Right renal pelvis (tissue), 4 donors: ENCODE measurements at regions not wholly inside any gene's neighbourhood (a gene's known extent, or its start where the extent isn't known, plus 50 kb on each side); places are given as distances from the start of the nearest gene placed in this dataset.
A peak's percentile ranks its signal among the peaks of the same experiment; 100 is the strongest.
"Not testable (repeated sequence)": the region's sequence is repeated elsewhere in the genome, so short reads cannot be mapped to it uniquely, and the experiment has no call there.

Source experiments
- DNase-seq, 4 donors: peaks; one replicate each; pipeline ENCODE4 v3.0.0-alpha.2; 2013; ENCODE audit warnings: low read depth in 4 of 4, low spot score in 3 of 4, missing footprints in 1 of 4

GRCh38 chr11:129631201-129631600 is 184.4 kb upstream of the TMEM45B start:
- DNase-seq = no peak

- DNase-seq = no peak
These were observed 178.7 kb upstream of the TMEM45B start for GRCh38 chr11:129636926-129637325.

DNA sequence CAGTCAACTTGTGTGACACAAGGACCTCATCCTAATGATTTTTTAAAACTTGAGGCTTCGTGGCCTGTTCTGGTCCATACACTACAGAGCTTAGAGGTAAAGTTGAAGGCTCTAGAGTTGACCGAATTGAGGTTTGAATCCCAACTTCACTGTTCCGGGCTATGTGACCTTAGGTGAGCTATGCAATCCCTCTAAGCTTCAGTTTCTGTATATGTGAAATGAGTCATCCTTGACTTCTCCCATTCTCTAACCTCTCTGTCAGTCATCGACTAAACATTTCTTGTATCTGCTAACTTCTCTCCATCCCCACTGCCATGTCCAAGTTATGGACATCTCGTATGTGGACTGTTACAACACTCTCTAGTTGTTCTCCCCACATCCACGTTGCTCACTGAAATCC is 178.2 kb upstream of the TMEM45B start:
- DNase-seq = no peak

GRCh38 chr11:129637983-129638776 is 177.5 kb upstream of the TMEM45B start:
- DNase-seq = no peak

DNA sequence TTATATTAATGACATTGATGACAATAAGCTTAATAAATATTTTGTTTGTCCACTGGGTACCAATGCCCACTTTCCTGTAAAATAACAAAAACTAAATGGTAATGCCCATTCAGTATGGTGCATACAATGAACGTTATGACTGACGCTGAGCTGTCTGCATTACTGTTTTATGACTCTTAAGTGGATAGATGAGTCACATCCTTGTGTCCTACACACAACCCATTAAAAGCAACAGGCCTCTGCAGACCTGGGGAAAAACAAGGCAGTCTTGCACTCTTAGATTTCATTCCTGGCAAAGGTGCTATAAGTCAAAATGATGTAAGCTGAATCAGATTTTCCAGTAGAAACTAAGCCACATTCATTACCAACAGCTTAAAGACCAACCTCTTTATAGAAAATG is 176.3 kb upstream of the TMEM45B start:
- no peak for DNase-seq

- DNase-seq = no peak
These were observed 175.0 kb upstream of the TMEM45B start for GRCh38 chr11:129640671-129641070.

- DNase-seq = no peak
These were observed 172.5 kb upstream of the TMEM45B start for GRCh38 chr11:129643031-129643721.

- DNase-seq = no peak
These were observed 171.3 kb upstream of the TMEM45B start for GRCh38 chr11:129644326-129644725.

- no peak for DNase-seq
These were observed 169.7 kb upstream of the TMEM45B start for GRCh38 chr11:129645943-129646342.

DNA sequence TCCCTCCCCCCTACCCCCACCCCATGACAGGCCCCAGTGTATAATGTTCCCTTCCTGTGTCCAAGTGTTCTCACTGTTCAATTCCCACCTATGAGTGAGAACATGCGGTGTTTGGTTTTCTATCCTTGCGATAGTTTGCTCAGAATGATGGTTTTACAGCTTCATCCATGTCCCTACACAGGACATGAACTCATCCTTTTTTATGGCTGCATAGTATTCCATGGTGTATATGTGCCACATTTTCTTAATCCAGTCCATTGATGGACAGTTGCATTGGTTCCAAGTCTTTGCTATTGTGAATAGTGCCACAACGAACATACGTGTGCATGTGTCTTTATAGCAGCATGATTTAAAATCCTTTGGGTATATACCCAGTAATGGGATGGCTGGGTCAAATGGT is 165.6 kb upstream of the TMEM45B start:
- not testable (repeated sequence) for DNase-seq

DNA sequence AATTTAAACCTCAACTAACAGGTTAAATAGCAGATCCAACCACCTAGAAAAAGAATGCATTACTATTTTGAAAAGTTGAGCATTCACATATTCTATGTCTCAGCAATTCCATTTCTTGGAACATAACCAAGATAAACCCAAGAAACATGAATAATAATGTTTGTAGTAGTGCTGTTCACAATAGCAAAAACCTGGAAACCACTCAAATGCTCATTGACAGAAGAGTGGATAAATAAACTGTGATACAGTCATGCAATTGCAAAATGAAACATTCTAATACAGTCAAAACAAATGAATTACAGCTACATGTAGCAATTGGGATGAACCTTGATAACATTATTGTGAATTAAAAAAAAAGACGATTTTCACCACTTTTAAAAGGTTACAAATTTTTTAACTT is 162.8 kb upstream of the TMEM45B start:
- DNase-seq = no peak

DNA sequence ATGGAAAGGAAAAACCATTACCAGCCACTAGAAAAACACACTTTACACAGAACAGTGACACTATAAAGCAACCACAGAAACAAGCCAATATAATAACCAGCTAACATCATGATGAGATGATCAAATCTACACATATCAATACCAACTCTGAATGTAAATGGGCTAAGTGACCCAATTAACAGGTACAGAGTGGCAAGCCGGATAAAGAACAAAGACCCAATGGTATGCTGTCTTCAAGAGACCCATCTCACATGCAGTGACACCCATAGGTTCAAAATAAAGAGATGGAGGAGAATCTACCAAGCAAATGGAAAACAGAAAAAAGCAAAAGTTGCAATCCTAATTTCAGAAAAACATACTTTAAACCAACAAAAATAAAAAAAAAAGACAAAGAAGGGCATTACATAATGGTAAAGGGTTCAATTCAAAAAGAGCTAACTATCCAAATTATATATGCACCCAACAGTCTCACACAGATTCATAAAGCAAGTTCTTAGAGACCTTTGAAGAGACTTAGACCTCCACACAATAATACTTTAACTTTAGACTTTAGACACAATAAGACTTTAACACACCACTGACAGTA is 160.3 kb upstream of the TMEM45B start:
- DNase-seq = no peak

GRCh38 chr11:129657866-129658525 is 157.7 kb upstream of the TMEM45B start:
- DNase-seq = no peak

DNA sequence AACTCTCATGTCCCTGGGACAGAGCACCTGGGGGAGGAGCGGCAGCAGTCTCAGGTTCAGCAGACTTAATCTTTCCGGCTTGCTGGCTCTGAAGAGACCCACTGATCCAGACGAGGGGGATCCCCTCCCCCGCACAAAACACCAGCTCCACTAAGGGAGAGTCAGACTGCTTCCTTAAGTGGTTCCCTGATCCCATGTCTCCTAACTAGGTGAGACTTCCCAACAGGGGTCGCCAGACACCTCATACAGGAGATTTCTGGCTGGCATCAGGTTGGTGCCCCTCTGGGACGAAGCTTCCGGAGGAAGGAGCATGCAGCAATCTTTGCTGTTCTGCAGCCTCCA is 157.2 kb upstream of the TMEM45B start:
- DNase-seq = peak in 2 of 4 donors; percentile 7 to 19

- no peak for DNase-seq
These were observed 134.7 kb upstream of the TMEM45B start for GRCh38 chr11:129680907-129681306.

- no peak for DNase-seq
These were observed 134.1 kb upstream of the TMEM45B start for GRCh38 chr11:129681344-129682114.

DNA sequence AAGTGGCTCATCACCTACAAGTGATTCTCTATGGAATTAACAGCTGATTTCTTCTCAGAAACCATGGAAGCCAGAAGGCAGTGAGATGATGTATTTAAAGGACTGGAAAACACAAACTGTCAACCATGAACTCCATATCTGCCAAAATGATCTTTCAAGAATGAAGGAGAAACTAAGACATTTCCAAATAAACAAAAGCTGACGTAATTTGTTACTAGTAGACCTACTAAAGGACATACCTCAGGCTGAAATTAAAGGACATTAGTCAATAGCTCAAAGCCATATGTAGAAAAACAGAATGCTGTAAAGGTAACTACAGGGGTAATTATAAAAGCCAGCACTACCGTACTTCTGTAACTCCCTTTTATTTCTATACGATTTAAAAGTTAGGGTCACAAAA is 129.4 kb upstream of the TMEM45B start:
- DNase-seq = no peak

DNA sequence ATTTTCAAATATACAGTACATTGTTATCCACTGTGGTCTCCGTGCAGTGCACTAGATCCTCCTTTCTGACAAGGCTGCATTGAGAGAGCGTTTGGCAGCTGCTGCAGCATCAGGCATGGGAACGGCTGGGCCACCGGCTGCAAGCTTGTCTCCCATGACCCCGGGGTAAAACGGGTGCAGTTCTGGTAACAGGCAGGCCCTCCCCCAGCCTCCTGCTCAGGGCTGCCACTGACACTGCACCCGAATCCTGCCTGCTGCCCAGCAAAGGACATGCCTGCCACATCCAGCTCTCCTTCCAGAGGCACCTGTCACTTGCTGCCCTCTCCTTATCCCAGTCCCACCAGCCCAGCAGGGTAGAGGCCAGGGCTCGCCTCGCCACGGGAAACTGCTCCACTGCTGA is 124.5 kb upstream of the TMEM45B start:
- DNase-seq = no peak

GRCh38 chr11:129694538-129694937 is 121.1 kb upstream of the TMEM45B start:
- DNase-seq = no peak

- no peak for DNase-seq
These were observed 120.7 kb upstream of the TMEM45B start for GRCh38 chr11:129694966-129695365.
